NT2/D1 (cell line): ENCODE measurements at regions not wholly inside any gene's neighbourhood (a gene's known extent, or its start where the extent isn't known, plus 50 kb on each side); places are given as distances from the start of the nearest gene placed in this dataset.

Source experiments
- DNase-seq: peaks from one replicate; pipeline ENCODE4 v3.0.0-alpha.2; 2011; ENCODE audit warnings: low read depth, low spot score
- H3K27me3 ChIP-seq: 2 replicates; pipeline ENCODE4 v1.6.0; 2011; ENCODE audit warnings: mild to moderate bottlenecking; ENCODE audit not compliant: insufficient read length, insufficient read depth
- H3K36me3 ChIP-seq: 2 replicates; pipeline ENCODE4 v1.6.1; 2011; ENCODE audit warnings: mild to moderate bottlenecking, low read length, mixed read lengths; ENCODE audit not compliant: insufficient read depth, insufficient read length
- H3K4me1 ChIP-seq: 2 replicates; pipeline ENCODE4 v1.5.1; 2011; ENCODE audit not compliant: insufficient read depth, insufficient read length
- H3K4me3 ChIP-seq: 2 replicates; pipeline ENCODE4 v1.5.1; 2011; ENCODE audit warnings: low read depth; ENCODE audit not compliant: insufficient read length
- H3K9ac ChIP-seq: 2 replicates; pipeline ENCODE4 v1.6.0; 2011; ENCODE audit warnings: low read depth; ENCODE audit not compliant: insufficient read length
- H3K9me3 ChIP-seq: 2 replicates; pipeline ENCODE4 v1.5.1; 2011; ENCODE audit warnings: mild to moderate bottlenecking, low read length; ENCODE audit not compliant: insufficient read depth
- SUZ12 ChIP-seq: IDR thresholded peaks from 2 replicates; pipeline ENCODE4 v1.6.1; 2011; ENCODE audit not compliant: insufficient read length, insufficient read depth; ENCODE audit errors: extremely low read depth
- YY1 ChIP-seq: IDR thresholded peaks from 2 replicates; pipeline ENCODE4 v1.6.1; 2011; ENCODE audit not compliant: insufficient read length, insufficient read depth
- ZNF274 ChIP-seq: IDR thresholded peaks from 2 replicates; pipeline ENCODE4 v1.6.1; 2011; ENCODE audit warnings: mild to moderate bottlenecking, low read depth, low read length

- no peaks in the 10 kb centered on the region for H3K9me3 ChIP-seq
- no peak overlapping the region for H3K9ac ChIP-seq
- H3K4me1 ChIP-seq, result no peaks in the 10 kb centered on the region
- TF ChIP-seq YY1 (no peak), SUZ12 (no peak)
- no peaks in the 10 kb centered on the region for H3K27me3 ChIP-seq
- DNase-seq, result no peak
- no peaks in the 10 kb centered on the region for H3K36me3 ChIP-seq
- no peak overlapping the region for H3K4me3 ChIP-seq
Observed at GRCh38 chr5:60257596-60258271, 364.2 kb upstream of the PDE4D start.

DNA sequence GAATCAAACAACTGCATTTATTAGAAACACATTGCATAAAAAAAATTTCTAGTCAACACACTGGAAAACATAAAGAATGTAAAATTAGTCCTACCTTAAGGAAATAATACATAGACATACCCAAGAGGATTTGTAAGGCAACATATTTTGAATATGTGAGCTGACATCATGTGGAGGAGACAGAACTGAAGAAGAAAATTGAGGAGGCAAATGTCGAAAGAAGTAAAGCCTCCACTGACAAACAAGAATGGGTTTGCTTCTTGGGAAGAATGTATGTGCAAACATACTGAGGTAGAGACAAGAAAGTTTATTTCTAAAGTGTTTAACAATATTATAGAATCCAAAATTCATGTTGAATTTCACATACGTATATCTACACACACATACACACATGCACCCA lies 363.0 kb upstream of the PDE4D start:
- Histone ChIP-seq H3K9ac (no peak overlapping the region), H3K36me3 (no peaks in the 10 kb centered on the region), H3K4me1 (no peaks in the 10 kb centered on the region), H3K9me3 (no peaks in the 10 kb centered on the region), H3K27me3 (no peaks in the 10 kb centered on the region), H3K4me3 (no peak overlapping the region)
- no peak for TF ChIP-seq YY1
- no peak for DNase-seq

GRCh38 chr5:60248901-60249300 lies 355.4 kb upstream of the PDE4D start:
- Histone ChIP-seq H3K27me3 (no peaks in the 10 kb centered on the region), H3K9me3 (no peaks in the 10 kb centered on the region), H3K4me3 (no peak overlapping the region), H3K36me3 (no peaks in the 10 kb centered on the region), H3K9ac (no peak overlapping the region), H3K4me1 (no peaks in the 10 kb centered on the region)
- TF ChIP-seq SUZ12 (no peak), YY1 (no peak), ZNF274 (no peak)
- DNase-seq, result no peak

DNA sequence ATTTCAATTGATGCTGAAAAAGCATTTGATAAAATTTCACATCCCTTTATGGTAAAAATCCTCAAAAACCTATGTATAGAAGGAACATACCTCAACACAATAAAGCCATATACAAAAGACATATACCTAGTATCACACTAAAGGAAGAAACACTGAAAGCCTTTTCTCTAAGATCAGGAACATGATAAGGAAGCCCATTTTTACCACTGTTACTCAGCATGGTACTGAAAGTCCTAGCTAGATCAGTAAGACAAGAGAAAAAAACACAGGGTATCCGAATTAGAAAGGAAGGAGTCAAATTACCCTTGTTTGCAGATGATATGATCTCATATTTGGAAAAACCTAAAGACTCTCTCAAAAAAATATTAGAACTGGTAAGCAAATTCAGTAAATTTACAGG lies 350.2 kb upstream of the PDE4D start:
- TF ChIP-seq ZNF274 (no peak), YY1 (no peak), SUZ12 (no peak)
- H3K4me3 ChIP-seq, result no peak overlapping the region
- H3K36me3 ChIP-seq, result no peaks in the 10 kb centered on the region
- no peaks in the 10 kb centered on the region for H3K9me3 ChIP-seq
- H3K27me3 ChIP-seq, result no peaks in the 10 kb centered on the region
- DNase-seq, result no peak
- no peak overlapping the region for H3K9ac ChIP-seq
- H3K4me1 ChIP-seq, result no peaks in the 10 kb centered on the region

DNA sequence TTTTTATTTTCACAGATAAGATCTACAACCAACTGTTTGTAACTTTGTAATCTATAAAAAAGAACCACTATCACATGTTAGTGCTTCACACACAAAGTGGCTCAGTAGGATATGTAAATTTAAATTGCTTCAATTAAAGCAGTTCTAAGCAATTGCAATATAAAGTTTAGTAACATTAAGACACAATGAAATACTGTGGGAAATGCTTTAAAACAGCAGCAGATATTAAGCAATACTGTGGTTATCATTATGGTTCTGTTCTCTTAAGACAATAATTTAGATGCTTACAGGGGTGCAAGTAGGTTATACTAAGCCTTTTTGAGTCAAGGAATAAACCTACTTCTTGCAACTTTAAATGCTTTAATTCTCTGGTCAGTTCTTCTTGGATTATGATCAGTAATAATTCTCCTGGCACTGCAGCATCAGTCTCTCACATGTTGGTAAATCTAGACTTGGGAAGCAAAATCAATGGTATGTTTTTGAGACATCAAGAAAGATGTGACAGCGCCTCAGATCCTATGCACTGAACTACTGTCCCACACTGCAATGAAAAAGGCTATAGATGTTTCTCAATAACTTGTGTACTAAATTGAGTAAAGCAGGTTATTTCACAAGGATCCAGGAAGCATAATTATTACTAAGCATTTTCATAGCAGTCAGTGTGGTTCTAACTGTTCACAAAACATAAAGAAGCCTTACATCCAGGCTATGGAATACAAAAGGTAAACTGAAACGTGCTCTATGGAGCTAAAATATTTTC lies 338.7 kb upstream of the PDE4D start:
- no peaks in the 10 kb centered on the region for H3K4me1 ChIP-seq
- H3K36me3 ChIP-seq, result no peaks in the 10 kb centered on the region
- no peak for TF ChIP-seq ZNF274
- TF ChIP-seq YY1, result no peak
- TF ChIP-seq SUZ12, result no peak
- no peak overlapping the region for H3K9ac ChIP-seq
- DNase-seq, result no peak
- H3K27me3 ChIP-seq, result no peaks in the 10 kb centered on the region
- no peaks in the 10 kb centered on the region for H3K9me3 ChIP-seq
- no peak overlapping the region for H3K4me3 ChIP-seq

GRCh38 chr5:60230456-60230855 lies 336.9 kb upstream of the PDE4D start:
- Histone ChIP-seq H3K27me3 (no peaks in the 10 kb centered on the region), H3K4me3 (no peak overlapping the region), H3K36me3 (no peaks in the 10 kb centered on the region), H3K9me3 (no peaks in the 10 kb centered on the region), H3K4me1 (no peaks in the 10 kb centered on the region), H3K9ac (no peak overlapping the region)
- no peak for TF ChIP-seq YY1
- TF ChIP-seq SUZ12, result no peak
- TF ChIP-seq ZNF274, result no peak
- DNase-seq, result no peak

DNA sequence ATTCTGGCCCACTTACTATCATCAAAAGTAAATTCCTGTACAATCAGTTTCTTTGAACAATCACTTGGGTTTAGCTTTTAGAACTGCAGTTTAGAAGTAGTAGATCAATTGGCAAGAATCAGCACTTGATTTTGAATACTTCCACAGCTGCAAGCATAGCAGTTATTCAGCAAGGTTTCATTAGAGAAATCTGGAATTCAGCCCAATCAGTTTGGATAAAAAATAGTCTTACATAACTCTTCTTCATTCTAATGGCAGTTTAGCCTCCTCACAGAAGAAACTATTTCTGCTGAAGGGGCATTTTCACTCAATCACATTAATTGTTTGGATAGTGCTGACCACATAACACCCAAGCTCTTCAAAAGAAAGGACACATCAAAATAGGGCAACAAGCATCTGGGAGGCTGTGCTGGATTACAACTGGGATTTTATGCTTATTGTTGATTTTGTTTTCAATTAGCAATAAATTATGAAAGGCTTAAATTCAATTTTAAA lies 336.2 kb upstream of the PDE4D start:
- DNase-seq, result no peak
- H3K4me1 ChIP-seq, result no peaks in the 10 kb centered on the region
- H3K4me3 ChIP-seq, result no peak overlapping the region
- no peaks in the 10 kb centered on the region for H3K36me3 ChIP-seq
- H3K27me3 ChIP-seq, result no peaks in the 10 kb centered on the region
- H3K9me3 ChIP-seq, result no peaks in the 10 kb centered on the region
- no peak overlapping the region for H3K9ac ChIP-seq
- TF ChIP-seq ZNF274, result no peak
- TF ChIP-seq SUZ12, result no peak
- TF ChIP-seq YY1, result no peak
